H9 (cell line): ENCODE measurements at regions not wholly inside any gene's neighbourhood (a gene's known extent, or its start where the extent isn't known, plus 50 kb on each side); places are given as distances from the start of the nearest gene placed in this dataset.
A peak's percentile ranks its signal among the peaks of the same experiment; 100 is the strongest.

ENCODE experiments used
- DNase-seq: peaks from one replicate; pipeline ENCODE4 v3.0.0-alpha.2; 2017
- H2AFZ ChIP-seq: one replicate; pipeline ENCODE4 v1.6.1; 2013; ENCODE audit warnings: mild to moderate bottlenecking, low read length, control low read depth, moderate library complexity
- H2AK5ac ChIP-seq: 2 replicates; pipeline ENCODE4 v1.6.1; 2013; ENCODE audit warnings: low read length, control low read depth, mixed read lengths; ENCODE audit not compliant: insufficient read length
- H2BK120ac ChIP-seq: one replicate; pipeline ENCODE4 v1.6.1; 2013; ENCODE audit warnings: low read depth, mild to moderate bottlenecking, low read length, control low read depth, inconsistent platforms; ENCODE audit not compliant: poor library complexity, severe bottlenecking
- H2BK12ac ChIP-seq: 2 replicates; pipeline ENCODE4 v1.6.1; 2013; ENCODE audit warnings: low read length, control low read depth, mixed read lengths, low read depth; ENCODE audit not compliant: insufficient read length
- H2BK15ac ChIP-seq: 2 replicates; pipeline ENCODE4 v1.6.1; 2013; ENCODE audit warnings: low read depth, low read length, control low read depth
- H2BK20ac ChIP-seq: one replicate; pipeline ENCODE4 v1.6.1; 2013; ENCODE audit warnings: low read depth, mild to moderate bottlenecking, low read length, control low read depth, inconsistent platforms; ENCODE audit not compliant: poor library complexity, severe bottlenecking
- H2BK5ac ChIP-seq: 2 replicates; pipeline ENCODE4 v1.6.1; 2013; ENCODE audit warnings: low read length, control low read depth, mixed read lengths; ENCODE audit not compliant: insufficient read length
- H3K14ac ChIP-seq: 2 replicates; pipeline ENCODE4 v1.6.1; 2013; ENCODE audit warnings: low read length, control low read depth; ENCODE audit not compliant: insufficient read depth
- H3K18ac ChIP-seq: 2 replicates; pipeline ENCODE4 v1.6.1; 2013; ENCODE audit warnings: low read depth, mild to moderate bottlenecking, mixed read lengths, low read length, control low read depth; ENCODE audit not compliant: insufficient read length
- H3K23ac ChIP-seq: 2 replicates; pipeline ENCODE4 v1.6.1; 2013; ENCODE audit warnings: low read length, control low read depth, mixed read lengths, low read depth; ENCODE audit not compliant: insufficient read length
- H3K23me2 ChIP-seq: 2 replicates; pipeline ENCODE4 v1.6.1; 2013; ENCODE audit warnings: low read depth, mild to moderate bottlenecking, mixed read lengths, low read length, control low read depth; ENCODE audit not compliant: insufficient read length, poor library complexity, severe bottlenecking
- H3K27ac ChIP-seq: 2 replicates; pipeline ENCODE4 v1.5.1; 2013; ENCODE audit warnings: low read length, control low read depth, mixed read lengths, low read depth; ENCODE audit not compliant: insufficient read length
- H3K27me3 ChIP-seq: 2 replicates; pipeline ENCODE4 v1.6.1; 2013; ENCODE audit warnings: low read length, control low read depth, inconsistent platforms; ENCODE audit not compliant: insufficient read depth
- H3K4ac ChIP-seq: 2 replicates; pipeline ENCODE4 v1.6.1; 2013; ENCODE audit warnings: low read depth, mild to moderate bottlenecking, control low read depth, inconsistent platforms, low read length, moderate library complexity
- H3K4me1 ChIP-seq: 2 replicates; pipeline ENCODE4 v1.6.1; 2013; ENCODE audit warnings: low read length, control low read depth, inconsistent platforms; ENCODE audit not compliant: insufficient read depth
- H3K4me2 ChIP-seq: 2 replicates; pipeline ENCODE4 v1.6.1; 2013; ENCODE audit warnings: low read length, control low read depth, mixed read lengths; ENCODE audit not compliant: insufficient read length, insufficient read depth
- H3K56ac ChIP-seq: 2 replicates; pipeline ENCODE4 v1.6.1; 2013; ENCODE audit warnings: low read depth, mild to moderate bottlenecking, mixed read lengths, low read length, control low read depth; ENCODE audit not compliant: insufficient read length
- H3K79me1 ChIP-seq: 2 replicates; pipeline ENCODE4 v1.6.1; 2013; ENCODE audit warnings: low read depth, mild to moderate bottlenecking, moderate library complexity, low read length, control low read depth, inconsistent platforms; ENCODE audit not compliant: insufficient read depth, poor library complexity, severe bottlenecking
- H3K79me2 ChIP-seq: 2 replicates; pipeline ENCODE4 v1.6.1; 2013; ENCODE audit warnings: low read length, control low read depth, inconsistent platforms; ENCODE audit not compliant: insufficient read depth
- H3K9ac ChIP-seq: 2 replicates; pipeline ENCODE4 v1.6.1; 2013; ENCODE audit warnings: low read length, control low read depth, mixed read lengths; ENCODE audit not compliant: insufficient read length; ENCODE audit errors: extremely low read depth
- H3K9me3 ChIP-seq: one replicate; pipeline ENCODE4 v1.6.1; 2013; ENCODE audit warnings: low read depth, low read length, inconsistent platforms; ENCODE audit not compliant: control insufficient read depth
- H3T11ph ChIP-seq: one replicate; pipeline ENCODE4 v1.6.1; 2013; ENCODE audit warnings: mild to moderate bottlenecking, low read length, control low read depth, inconsistent platforms
- H4K20me1 ChIP-seq: one replicate; pipeline ENCODE4 v1.6.1; 2013; ENCODE audit not compliant: control insufficient read depth, insufficient read length, insufficient read depth
- H4K5ac ChIP-seq: 2 replicates; pipeline ENCODE4 v1.6.1; 2013; ENCODE audit warnings: low read depth, mild to moderate bottlenecking, mixed read lengths, low read length, control low read depth; ENCODE audit not compliant: insufficient read length
- H4K8ac ChIP-seq: replicated peaks from 2 replicates; pipeline ENCODE4 v1.6.1; 2013; ENCODE audit warnings: low read length, control low read depth, mixed read lengths, low read depth; ENCODE audit not compliant: insufficient read length
- H4K91ac ChIP-seq: 2 replicates; pipeline ENCODE4 v1.6.1; 2013; ENCODE audit warnings: low read depth, mild to moderate bottlenecking, moderate library complexity, mixed read lengths, low read length, control low read depth; ENCODE audit not compliant: insufficient read length
- H3K27ac Mint-ChIP-seq, 3 experiments: 2 replicates in 2 of 3; 3 replicates in 1 of 3; pipeline ENCODE4 v1.8.0; 2020 to 2021; ENCODE audit warnings: mixed read lengths in 3 of 3, mild to moderate bottlenecking in 1 of 3, moderate library complexity in 1 of 3
- H3K27me3 Mint-ChIP-seq: 2 replicates; pipeline ENCODE4 v1.8.0; 2021; ENCODE audit warnings: low read depth, mild to moderate bottlenecking, moderate library complexity, mixed read lengths
- H3K36me3 Mint-ChIP-seq, 3 experiments: 2 replicates in 2 of 3; 3 replicates in 1 of 3; pipeline ENCODE4 v1.8.0; 2020 to 2021; ENCODE audit warnings: low read depth in 3 of 3, mixed read lengths in 3 of 3; ENCODE audit not compliant: insufficient read depth in 1 of 3
- H3K4me1 Mint-ChIP-seq, 2 experiments: 2 replicates each; pipeline ENCODE4 v1.8.0; 2020; ENCODE audit warnings: mixed read lengths in 2 of 2
- H3K4me3 Mint-ChIP-seq, 2 experiments: 2 replicates in 1 of 2; 3 replicates in 1 of 2; pipeline ENCODE4 v1.8.0; 2020 to 2021; ENCODE audit warnings: mild to moderate bottlenecking in 2 of 2, mixed read lengths in 2 of 2, moderate library complexity in 1 of 2
- H3K9me3 Mint-ChIP-seq, 2 experiments: 2 replicates in 1 of 2; 3 replicates in 1 of 2; pipeline ENCODE4 v1.8.0; 2020; ENCODE audit warnings: mild to moderate bottlenecking in 2 of 2, mixed read lengths in 2 of 2, moderate library complexity in 1 of 2
- CTCF ChIP-seq: fragments of 200-600 bp; sonication (generic); conservative IDR thresholded peaks from 3 replicates; pipeline ENCODE4 v1.8.0; 2021; ENCODE audit warnings: antibody characterized with exemption, mild to moderate bottlenecking
- WGBS: extraction: QIAGEN DNeasy Blood & Tissue Kit; methylation state at CpG from one replicate; pipeline ENCODE4 v1.1.7; 2013; ENCODE audit warnings: missing lambda C conversion rate, low lambda C conversion rate, mixed read lengths; ENCODE audit not compliant: insufficient read length; ENCODE audit errors: extremely low coverage; 5-methylcytosine and 5-hydroxymethylcytosine counted together

- Mint-ChIP-seq H3K27ac (peak overlapping the region; percentile 7 to 80 (median 11); a peak in 4 of 7 replicates), H3K4me1 (peaks cover 40 to 42% of the 10 kb centered on the region in 2 experiments), H3K27me3 (no peaks in the 10 kb centered on the region), H3K36me3 (peaks cover 3 to 21% (median 4%) of the 10 kb centered on the region in 3 experiments; a peak in 6 of 7 replicates), H3K9me3 (peaks cover 10 to 18% of the 10 kb centered on the region in 2 experiments; a peak in 4 of 5 replicates), H3K4me3 (no peak overlapping the region; a peak in 1 of 5 replicates)
- Histone ChIP-seq H2BK12ac (no peak overlapping the region), H3K18ac (no peak overlapping the region), H3K27ac (no peak overlapping the region), H3K56ac (no peak overlapping the region), H2BK15ac (no peak overlapping the region), H3K79me1 (no peaks in the 10 kb centered on the region), H2BK5ac (no peak overlapping the region), H3K4me2 (no peak overlapping the region), H2BK20ac (no peak overlapping the region), H3T11ph (no peak overlapping the region), H4K8ac (no peak overlapping the region), H3K79me2 (no peaks in the 10 kb centered on the region), H3K23me2 (no peaks in the 10 kb centered on the region), H2AK5ac (no peak overlapping the region), H3K27me3 (no peaks in the 10 kb centered on the region), H4K5ac (no peak overlapping the region), H3K4ac (no peak overlapping the region), H4K91ac (no peak overlapping the region), H2BK120ac (no peak overlapping the region), H2AFZ (no peak overlapping the region), H3K14ac (no peak overlapping the region), H3K23ac (no peak overlapping the region), H3K9me3 (no peaks in the 10 kb centered on the region), H3K4me1 (peaks cover 17% of the 10 kb centered on the region), H3K9ac (no peak overlapping the region), H4K20me1 (no peaks in the 10 kb centered on the region)
- TF ChIP-seq CTCF, result no peak
- no CpG with 5 or more reads among the region's 2 CpGs for WGBS
- DNase-seq, result no peak
Measured at GRCh38 chr13:36518707-36519106, 86.4 kb downstream of the CCNA1 start.
